ENCODE measurements at regions not wholly inside any gene's neighbourhood (a gene's known extent, or its start where the extent isn't known, plus 50 kb on each side); places are given as distances from the start of the nearest gene placed in this dataset.
"Not testable (repeated sequence)": the region's sequence is repeated elsewhere in the genome, so short reads cannot be mapped to it uniquely, and the experiment has no call there.

GRCh38 chr5:14038341-14038959 is 94.0 kb upstream of the DNAH5 start:
- Mint-ChIP-seq H3K27ac (no peak overlapping the region), H3K4me1 (no peaks in the 10 kb centered on the region), H3K27me3 (peaks cover 50% of the 10 kb centered on the region), H3K9me3 (no peaks in the 10 kb centered on the region), H3K36me3 (no peaks in the 10 kb centered on the region), H3K4me3 (no peak overlapping the region)
- ATAC-seq: no peak

- Mint-ChIP-seq H3K4me1 (no peaks in the 10 kb centered on the region), H3K27ac (no peak overlapping the region), H3K27me3 (peaks cover 50% of the 10 kb centered on the region), H3K9me3 (no peaks in the 10 kb centered on the region), H3K36me3 (no peaks in the 10 kb centered on the region), H3K4me3 (no peak overlapping the region)
- ATAC-seq: no peak
Measured at GRCh38 chr5:14036947-14037346, 92.5 kb upstream of the DNAH5 start.

GRCh38 chr5:14036514-14036913 is 92.0 kb upstream of the DNAH5 start:
- Mint-ChIP-seq H3K9me3 (no peaks in the 10 kb centered on the region), H3K4me1 (no peaks in the 10 kb centered on the region), H3K27me3 (peaks cover 48% of the 10 kb centered on the region), H3K4me3 (no peak overlapping the region), H3K36me3 (no peaks in the 10 kb centered on the region), H3K27ac (no peak overlapping the region)
- ATAC-seq: no peak

GRCh38 chr5:14035859-14036503 is 91.5 kb upstream of the DNAH5 start:
- H3K27ac Mint-ChIP-seq: no peak overlapping the region
- H3K9me3 Mint-ChIP-seq: no peaks in the 10 kb centered on the region
- no peak overlapping the region for H3K4me3 Mint-ChIP-seq
- no peaks in the 10 kb centered on the region for H3K36me3 Mint-ChIP-seq
- peaks cover 43% of the 10 kb centered on the region for H3K27me3 Mint-ChIP-seq
- no peaks in the 10 kb centered on the region for H3K4me1 Mint-ChIP-seq
- no peak for ATAC-seq

DNA sequence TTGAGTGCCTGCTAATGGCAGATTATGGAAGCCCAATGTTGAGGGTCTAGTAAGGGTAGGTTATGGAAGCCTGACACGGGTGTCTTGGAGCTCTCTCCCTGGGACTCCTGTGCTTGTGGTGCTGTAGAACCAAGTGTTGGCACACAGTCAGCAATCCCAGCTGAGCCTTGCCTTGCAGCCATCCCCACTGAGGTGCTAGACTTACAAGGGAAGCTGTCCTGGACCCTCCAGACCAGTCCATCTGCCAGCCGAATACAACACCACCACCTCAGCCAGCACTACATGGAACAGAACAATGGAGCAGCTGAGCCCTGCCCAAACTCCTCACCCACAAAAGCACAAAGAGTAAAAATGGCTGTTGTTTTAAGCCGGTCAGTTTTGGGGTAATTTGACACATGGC is 90.5 kb upstream of the DNAH5 start:
- no peak overlapping the region for H3K4me3 Mint-ChIP-seq
- no peaks in the 10 kb centered on the region for H3K9me3 Mint-ChIP-seq
- no peaks in the 10 kb centered on the region for H3K36me3 Mint-ChIP-seq
- ATAC-seq: no peak
- no peaks in the 10 kb centered on the region for H3K4me1 Mint-ChIP-seq
- H3K27ac Mint-ChIP-seq: no peak overlapping the region
- H3K27me3 Mint-ChIP-seq: peaks cover 33% of the 10 kb centered on the region

DNA sequence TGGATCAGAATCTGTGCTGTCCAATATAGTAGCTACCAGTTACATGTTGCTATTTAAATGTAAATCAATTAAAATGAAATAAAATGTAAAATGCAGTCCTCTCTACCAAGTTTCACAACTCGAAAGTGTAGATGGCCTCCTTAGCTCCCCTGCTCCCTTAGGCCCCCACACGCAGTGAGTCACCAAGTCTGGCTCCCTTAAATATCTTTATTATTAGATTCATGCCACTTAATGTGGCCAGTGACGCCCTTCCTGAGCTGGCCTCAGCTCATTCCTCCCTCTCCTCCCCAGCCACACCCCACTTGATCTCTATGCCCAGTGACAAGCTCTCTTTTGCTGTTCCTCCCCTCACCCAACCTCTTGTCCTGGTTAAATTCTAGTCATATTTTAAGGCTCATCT is 88.4 kb upstream of the DNAH5 start:
- no peak for ATAC-seq
- Mint-ChIP-seq H3K4me3 (no peak overlapping the region), H3K36me3 (no peaks in the 10 kb centered on the region), H3K9me3 (peaks cover 2% of the 10 kb centered on the region), H3K27ac (no peak overlapping the region), H3K4me1 (no peaks in the 10 kb centered on the region), H3K27me3 (peaks cover 23% of the 10 kb centered on the region)

DNA sequence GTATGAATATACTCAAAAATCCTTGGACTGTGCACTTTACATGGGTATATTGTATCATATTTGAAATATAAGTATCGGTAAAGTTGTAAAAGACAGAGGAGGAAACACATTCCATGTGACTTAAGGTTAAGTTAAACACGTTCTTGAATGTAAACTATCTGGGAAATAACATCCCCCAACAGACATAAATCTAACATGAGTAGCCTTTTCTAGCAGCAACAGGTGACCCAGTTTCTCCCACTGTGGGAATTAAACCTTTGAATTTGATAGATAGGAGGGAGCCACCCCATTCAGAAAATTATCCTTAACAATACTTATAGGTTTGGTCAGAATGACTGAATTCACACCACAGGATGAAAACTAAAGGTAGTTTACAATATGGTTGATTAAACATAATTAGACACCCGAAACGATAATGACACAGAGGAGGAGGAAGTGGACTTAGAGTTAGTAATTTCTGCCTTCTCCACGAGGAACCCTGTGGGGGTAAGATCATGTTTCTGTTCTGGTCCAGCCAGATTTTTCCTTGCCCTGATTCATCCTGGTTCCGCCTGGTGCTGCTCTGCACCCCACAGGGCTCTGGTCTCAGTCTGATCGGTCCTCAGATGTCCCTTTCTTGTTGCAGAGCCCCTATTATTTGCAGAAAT is 84.6 kb upstream of the DNAH5 start:
- no peaks in the 10 kb centered on the region for H3K36me3 Mint-ChIP-seq
- no peak overlapping the region for H3K27ac Mint-ChIP-seq
- H3K4me3 Mint-ChIP-seq: no peak overlapping the region
- H3K4me1 Mint-ChIP-seq: no peaks in the 10 kb centered on the region
- peaks cover 22% of the 10 kb centered on the region for H3K27me3 Mint-ChIP-seq
- peaks cover 2% of the 10 kb centered on the region for H3K9me3 Mint-ChIP-seq
- peak; percentile 24 for ATAC-seq

- Mint-ChIP-seq H3K36me3 (no peaks in the 10 kb centered on the region), H3K4me1 (no peaks in the 10 kb centered on the region), H3K27ac (no peak overlapping the region), H3K4me3 (no peak overlapping the region), H3K9me3 (peaks cover 2% of the 10 kb centered on the region), H3K27me3 (peaks cover 26% of the 10 kb centered on the region)
- no peak for ATAC-seq
Measured at GRCh38 chr5:14028188-14028587, 83.7 kb upstream of the DNAH5 start.

- Mint-ChIP-seq H3K4me1 (no peaks in the 10 kb centered on the region), H3K27ac (no peak overlapping the region), H3K4me3 (no peak overlapping the region), H3K9me3 (peaks cover 2% of the 10 kb centered on the region), H3K27me3 (peaks cover 26% of the 10 kb centered on the region), H3K36me3 (no peaks in the 10 kb centered on the region)
- no peak for ATAC-seq
Measured at GRCh38 chr5:14025569-14026286, 81.2 kb upstream of the DNAH5 start.

- Mint-ChIP-seq H3K36me3 (no peaks in the 10 kb centered on the region), H3K4me1 (no peaks in the 10 kb centered on the region), H3K9me3 (no peaks in the 10 kb centered on the region), H3K27me3 (peaks cover 39% of the 10 kb centered on the region), H3K27ac (no peak overlapping the region), H3K4me3 (no peak overlapping the region)
- ATAC-seq: no peak
Measured at GRCh38 chr5:14022971-14023370, 78.5 kb upstream of the DNAH5 start.

DNA sequence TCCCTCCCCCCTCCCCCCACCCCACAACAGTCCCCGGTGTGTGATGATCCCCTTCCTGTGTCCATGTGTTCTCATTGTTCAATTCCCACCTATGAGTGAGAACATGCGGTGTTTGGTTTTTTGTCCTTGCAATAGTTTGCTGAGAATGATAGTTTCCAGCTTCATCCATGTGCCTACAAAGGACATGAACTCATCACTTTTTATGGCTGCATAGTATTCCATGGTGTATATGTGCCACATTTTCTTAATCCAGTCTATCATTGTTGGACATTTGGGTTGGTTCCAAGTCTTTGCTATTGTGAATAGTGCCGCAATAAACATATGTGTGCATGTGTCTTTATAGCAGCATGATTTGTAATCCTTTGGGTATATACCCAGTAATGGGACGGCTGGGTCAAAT is 76.5 kb upstream of the DNAH5 start:
- not testable (repeated sequence) for H3K27ac Mint-ChIP-seq, ATAC-seq, H3K9me3 Mint-ChIP-seq, H3K4me1 Mint-ChIP-seq, H3K36me3 Mint-ChIP-seq, H3K4me3 Mint-ChIP-seq
- H3K27me3 Mint-ChIP-seq: peaks cover 40% of the 10 kb centered on the region

DNA sequence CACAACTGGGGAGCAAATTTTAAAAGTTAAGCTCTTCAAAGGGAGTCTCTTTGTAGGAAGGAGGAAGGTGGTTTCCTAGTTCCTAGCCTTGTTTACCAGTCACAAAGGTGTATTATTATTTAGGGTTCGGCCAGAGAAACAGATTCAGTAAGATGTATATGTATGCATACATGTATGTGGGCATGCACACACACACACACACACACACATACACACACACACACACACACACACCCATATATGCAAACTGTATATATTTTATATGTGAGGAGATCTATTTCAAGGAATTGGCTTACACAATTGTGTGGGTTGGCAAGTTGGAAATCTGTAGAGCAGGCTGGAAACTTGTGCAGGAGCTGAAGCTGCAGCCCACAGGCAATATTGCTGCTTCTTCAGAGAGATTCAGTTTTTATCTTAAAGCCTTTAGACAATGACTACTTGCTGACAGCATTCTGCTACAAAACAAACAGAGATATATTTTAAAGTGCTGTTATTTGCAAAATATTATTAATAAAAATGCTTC is 75.3 kb upstream of the DNAH5 start:
- Mint-ChIP-seq H3K27ac (no peak overlapping the region), H3K9me3 (no peaks in the 10 kb centered on the region), H3K36me3 (no peaks in the 10 kb centered on the region), H3K27me3 (peaks cover 48% of the 10 kb centered on the region), H3K4me3 (no peak overlapping the region), H3K4me1 (no peaks in the 10 kb centered on the region)
- no peak for ATAC-seq

DNA sequence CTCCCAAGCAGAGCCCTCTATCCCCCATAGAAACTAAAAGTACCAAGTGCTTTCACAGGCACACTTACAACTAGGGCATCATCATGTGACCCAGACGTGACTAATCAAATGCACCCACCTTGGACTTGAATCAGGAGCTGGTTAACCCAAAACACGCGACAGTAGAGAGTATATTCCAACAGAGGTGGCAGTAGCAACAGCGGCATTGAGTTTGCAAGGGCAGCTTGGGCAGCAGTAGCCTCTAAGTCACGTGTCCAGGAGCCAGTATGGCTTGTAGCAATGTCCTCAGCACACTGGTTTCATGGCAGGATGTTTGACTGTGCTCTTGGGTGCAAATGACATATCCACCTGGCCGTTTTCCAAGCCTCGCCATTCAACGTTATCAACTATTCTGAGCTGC is 73.4 kb upstream of the DNAH5 start:
- H3K36me3 Mint-ChIP-seq: no peaks in the 10 kb centered on the region
- H3K4me1 Mint-ChIP-seq: no peaks in the 10 kb centered on the region
- H3K9me3 Mint-ChIP-seq: no peaks in the 10 kb centered on the region
- no peak overlapping the region for H3K4me3 Mint-ChIP-seq
- no peak overlapping the region for H3K27ac Mint-ChIP-seq
- H3K27me3 Mint-ChIP-seq: peaks cover 49% of the 10 kb centered on the region
- no peak for ATAC-seq

DNA sequence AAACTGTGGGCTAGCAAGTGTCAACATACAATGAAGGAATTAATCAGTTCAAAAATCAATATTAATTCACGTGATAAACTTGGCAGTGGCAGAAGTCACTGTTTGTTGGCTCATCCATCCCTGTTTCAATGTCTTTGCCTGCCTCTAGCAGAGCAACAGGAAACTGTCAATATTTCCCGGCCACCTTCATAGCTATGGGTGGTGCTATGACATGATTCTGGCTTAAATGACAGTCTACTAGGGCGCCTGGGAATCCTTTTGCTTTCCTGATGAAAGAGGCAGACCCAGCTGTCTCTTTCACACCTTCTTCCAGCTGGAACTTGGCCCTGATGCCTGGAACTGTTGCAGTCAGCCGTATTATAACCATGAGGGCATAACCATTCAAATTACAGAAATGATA is 72.1 kb upstream of the DNAH5 start:
- Mint-ChIP-seq H3K9me3 (no peaks in the 10 kb centered on the region), H3K27ac (no peak overlapping the region), H3K36me3 (no peaks in the 10 kb centered on the region), H3K4me3 (no peak overlapping the region), H3K4me1 (no peaks in the 10 kb centered on the region), H3K27me3 (peaks cover 49% of the 10 kb centered on the region)
- ATAC-seq: no peak
